GM21423 (cell line): ENCODE measurements at regions not wholly inside any gene's neighbourhood (a gene's known extent, or its start where the extent isn't known, plus 50 kb on each side); places are given as distances from the start of the nearest gene placed in this dataset.

Experiments used
- ATAC-seq: cut with Tn5 transposase; IDR thresholded peaks from one replicate; pipeline ENCODE4 v1.9.1; 2021; ENCODE audit warnings: mild to moderate bottlenecking, moderate library complexity; ENCODE audit not compliant: unreplicated experiment

DNA sequence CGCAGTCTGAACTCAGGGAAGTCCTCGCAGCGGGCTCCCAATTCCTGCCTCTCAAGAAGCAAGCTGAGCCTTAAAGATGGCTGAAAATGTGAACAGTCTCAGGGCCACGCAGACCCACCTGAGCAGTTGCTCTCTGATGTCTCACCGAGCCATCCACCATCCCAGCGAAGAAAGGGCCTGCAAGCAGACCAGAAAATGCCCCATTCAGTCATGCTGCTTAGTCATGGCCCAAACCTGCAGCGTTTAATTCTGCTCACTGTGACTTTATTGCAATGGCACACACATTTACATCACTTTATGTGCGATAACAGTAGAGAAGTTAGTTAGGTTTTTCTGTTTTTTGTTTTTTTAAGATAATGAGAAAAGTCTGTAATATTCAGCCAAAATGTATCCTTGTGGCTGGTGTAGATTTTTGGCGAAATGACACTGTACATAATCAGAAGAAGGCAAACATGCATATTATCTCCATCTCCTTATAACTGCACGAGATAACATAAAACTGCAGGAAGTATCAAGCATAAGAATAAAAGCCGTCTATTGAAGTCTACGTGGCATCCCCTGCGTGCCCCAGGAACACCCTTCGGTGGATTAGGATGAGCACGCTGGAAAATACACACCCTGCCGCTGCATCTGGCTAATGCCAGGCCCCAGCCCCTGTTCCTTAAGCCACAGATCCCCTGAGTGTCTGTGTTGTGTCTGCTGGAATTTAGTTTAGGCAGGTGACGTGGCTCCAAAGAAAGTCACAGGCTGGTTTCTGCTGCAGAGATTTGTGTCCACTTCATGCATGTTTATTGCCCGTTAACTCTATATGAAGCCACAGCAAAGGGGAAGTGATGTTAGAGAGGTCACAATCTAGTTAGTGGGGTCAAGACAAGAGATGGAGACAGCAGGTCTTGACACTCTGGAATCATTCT lies 119.8 kb upstream of the IRF2BP2 start:
- ATAC-seq: no peak

DNA sequence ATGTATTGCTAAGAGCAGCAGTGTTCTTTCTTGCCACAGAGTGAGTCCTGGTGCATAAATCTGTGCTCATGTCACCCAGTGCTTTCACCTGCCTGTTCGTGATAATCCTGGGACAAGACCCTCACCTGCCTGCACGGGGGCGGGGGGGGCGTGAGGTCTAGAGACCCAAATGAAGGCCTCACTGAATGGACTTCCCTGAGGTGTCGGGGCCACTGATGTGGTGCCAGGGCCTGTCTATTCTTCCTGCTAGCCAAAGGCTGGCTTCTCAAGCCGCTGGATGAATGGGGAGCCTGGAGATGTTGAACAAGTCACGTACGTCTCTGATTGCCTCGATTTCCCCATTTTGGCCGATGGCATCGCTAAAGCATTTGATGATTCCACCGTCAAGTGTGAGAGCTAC lies 118.8 kb upstream of the IRF2BP2 start:
- ATAC-seq: no peak

DNA sequence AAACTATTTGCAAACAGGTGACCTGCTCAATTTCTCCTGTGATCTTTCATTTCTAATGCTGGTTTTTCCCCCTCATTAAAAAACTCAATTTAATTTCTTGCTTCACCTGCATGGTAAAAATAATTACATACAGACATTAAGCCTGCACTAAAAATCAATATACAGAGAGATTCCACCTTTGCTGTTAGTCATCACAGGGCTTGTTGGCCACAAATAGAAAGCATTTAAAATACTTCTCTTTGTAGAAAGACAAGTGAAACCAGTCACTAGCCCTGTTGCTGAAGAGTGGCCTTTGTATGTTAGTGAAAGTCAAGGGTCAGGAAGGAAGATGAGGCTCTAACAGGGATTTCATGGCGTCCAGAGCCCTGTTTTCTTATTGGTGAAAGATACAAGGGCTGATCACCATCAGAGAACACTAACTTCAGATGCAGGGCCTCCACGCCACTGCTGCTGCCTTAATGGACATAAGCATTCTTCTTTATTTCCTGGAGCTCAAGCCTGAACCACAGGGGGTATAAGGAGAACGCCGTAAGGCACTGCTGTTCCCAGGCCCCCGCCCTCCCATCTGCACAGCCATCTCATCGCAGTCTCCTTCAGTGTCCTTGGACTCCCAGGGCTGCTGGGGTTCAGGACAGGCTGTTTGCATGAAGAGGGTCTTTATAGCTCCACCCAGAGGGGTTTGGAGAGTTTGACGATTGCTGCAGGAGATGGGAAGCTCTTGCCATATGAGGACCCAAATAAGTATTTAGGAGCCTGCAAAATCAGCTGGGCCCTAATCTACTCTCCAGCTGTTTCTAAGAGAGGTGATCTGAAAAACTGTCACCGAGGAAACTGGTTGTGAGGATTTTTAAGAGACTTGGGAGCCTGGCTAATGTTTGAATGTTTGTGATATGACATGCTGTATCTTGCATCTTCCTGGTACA lies 117.3 kb upstream of the IRF2BP2 start:
- ATAC-seq: no peak

DNA sequence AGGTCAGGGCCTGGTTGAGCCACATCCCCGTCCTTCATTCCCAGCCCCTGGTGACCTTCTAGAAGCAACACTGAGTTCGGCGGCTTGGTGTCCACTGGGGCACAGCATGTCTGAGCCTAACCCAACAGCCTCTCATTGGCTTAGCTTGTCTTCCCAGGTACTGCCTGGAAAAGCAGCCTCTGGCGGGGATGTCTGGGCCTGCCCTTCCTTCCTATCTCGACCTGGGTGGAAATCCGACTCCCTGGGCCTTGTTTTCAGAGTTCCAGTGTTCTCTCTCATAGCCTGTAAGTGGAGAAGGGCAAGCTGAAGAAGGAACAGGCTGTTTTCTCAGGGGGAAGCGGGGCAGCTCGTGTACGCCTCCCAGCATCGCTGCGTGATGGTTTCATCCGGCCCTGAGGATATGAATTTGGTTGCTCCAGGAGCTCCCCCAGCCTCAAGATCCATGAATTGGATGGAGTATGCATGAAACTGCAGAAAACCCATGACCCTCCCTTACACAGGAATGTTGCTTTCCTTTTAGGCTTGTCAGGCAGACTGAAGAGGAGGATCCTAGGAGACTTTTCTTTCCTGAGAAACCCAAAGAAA lies 116.5 kb upstream of the IRF2BP2 start:
- no peak for ATAC-seq

DNA sequence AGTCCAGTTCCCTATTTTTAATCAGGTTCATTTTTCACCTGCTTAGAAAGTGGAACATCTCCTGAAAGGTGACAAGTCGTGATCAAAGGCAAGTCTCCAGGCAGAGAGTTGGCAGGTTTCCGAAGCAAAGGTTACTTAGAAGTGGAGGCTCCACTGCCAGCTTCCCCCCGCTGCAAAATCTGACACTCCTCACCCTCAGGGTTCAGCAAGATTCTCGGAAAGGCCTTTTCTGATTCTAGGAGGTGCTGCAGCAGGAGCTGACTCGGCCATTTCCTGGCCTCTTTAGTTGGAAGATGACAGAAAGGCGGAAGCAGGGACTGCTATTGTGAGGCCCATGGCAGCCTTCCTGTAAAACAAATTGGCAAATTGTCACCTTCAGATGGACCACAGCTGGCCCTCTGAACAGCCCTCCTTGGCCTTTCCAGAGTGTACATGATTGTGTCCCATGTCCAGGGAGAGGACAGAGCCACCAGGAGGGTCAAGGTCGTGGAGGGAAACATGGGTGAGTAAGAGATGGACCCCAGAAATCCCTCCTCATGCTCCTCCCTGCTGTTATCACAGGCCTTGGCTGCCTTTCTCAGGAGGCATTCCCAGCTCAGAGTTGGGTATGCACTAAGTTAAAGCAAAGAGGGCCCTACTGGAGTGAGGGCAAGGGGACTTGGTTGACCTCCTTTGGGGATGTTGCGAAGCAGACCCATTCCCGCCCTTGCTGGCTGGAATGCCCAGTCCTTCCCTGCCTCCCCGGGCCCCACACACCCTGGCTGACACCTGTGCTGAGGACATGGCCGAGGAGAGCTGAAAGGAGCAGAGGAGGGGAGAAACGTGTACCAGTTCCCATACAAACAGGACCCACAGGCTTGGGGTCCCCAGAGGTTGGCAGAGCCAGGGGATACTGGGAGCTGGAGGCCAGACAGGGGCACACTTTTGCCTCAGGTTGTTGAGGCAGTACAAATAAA lies 115.5 kb upstream of the IRF2BP2 start:
- no peak for ATAC-seq

DNA sequence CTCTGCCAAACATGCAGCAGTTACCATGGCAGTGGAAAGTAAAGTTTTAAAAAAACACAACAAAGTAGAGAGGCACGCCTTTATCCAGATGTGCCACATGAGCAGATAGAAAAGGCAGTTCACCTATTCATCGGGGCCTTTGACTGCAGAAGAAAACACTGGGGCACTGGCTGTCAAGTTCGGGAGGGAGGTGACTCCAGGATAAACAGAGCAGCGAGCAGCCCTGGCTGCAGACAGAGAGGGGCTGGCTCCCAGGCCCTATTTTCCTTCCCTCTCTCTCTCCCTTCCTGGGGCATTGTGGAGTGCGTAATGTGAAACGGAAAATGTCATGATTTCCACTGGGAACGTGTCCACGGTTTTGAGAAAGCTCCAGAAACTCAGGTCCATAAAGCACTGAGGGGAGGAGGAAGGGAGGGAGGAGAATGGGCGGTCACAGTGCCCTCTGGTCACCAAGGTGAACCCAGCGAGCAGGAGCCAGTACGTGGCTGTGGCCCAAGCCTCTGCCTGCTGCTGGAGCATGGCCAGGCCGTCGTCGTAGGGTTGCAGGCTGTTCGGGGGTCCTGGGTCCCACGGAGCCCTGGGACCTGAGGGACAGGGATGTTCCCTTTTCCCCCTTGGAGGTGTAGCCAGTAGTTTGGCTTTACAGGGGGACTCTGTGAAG lies 114.7 kb upstream of the IRF2BP2 start:
- no peak for ATAC-seq

DNA sequence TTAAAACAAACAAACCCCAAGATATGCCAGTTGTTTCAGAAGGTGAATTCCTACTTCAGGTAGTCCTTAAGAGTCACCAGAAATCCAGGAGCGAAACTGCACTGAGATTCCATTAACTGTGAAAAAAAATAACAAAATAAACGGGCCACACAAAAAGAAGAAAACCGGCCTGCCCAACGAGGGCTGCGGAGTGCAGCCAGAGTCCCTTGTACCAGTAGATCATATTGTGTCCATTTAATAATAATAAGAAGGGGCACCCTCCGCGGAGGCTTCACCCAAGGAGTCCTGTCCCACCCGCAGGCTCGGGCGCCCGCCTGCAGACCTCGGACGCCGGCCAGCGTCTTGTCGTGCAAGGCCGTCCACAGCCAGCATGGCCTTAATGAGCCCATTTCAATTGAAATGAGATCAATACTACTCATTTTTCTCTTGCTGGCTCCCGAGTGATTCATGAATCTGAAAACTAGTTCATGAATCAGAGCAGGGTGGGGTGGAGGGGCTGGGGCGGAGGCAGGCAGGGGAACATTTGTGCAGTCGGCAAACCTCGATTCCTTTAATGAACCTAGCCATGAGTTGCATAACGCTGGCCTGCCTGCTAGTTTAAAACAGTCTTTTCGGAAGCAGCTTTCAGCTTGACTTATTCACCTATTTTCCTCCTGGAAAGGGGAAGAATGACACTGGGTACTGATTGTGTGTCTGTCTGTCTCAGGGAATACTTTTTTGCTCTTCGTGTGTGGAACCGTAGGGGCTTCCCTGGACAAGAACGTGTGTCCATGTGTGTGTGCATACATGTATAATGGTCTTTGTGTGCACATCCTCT lies 113.1 kb upstream of the IRF2BP2 start:
- ATAC-seq: no peak

DNA sequence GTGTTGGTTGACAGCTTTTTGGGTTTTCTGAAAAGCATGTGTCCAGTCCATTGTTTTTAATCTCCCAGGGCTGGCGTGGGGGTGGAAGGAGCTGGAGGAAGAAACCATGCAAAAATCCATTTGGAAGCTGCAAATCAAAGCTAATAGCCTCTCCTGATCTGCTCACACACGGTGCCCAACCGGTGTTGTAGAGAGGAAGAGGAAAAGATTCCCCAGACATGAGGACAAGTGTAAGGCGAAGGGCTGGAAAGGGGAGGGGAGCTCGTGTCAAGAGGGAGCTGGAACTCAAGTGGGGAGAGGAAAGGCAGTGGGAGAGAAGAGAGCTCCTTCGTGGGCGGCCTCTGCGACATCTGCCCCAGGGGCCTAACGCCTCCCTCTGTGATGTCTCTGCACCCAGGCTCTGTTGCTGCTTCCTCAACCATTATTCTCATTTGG lies 112.3 kb upstream of the IRF2BP2 start:
- no peak for ATAC-seq

DNA sequence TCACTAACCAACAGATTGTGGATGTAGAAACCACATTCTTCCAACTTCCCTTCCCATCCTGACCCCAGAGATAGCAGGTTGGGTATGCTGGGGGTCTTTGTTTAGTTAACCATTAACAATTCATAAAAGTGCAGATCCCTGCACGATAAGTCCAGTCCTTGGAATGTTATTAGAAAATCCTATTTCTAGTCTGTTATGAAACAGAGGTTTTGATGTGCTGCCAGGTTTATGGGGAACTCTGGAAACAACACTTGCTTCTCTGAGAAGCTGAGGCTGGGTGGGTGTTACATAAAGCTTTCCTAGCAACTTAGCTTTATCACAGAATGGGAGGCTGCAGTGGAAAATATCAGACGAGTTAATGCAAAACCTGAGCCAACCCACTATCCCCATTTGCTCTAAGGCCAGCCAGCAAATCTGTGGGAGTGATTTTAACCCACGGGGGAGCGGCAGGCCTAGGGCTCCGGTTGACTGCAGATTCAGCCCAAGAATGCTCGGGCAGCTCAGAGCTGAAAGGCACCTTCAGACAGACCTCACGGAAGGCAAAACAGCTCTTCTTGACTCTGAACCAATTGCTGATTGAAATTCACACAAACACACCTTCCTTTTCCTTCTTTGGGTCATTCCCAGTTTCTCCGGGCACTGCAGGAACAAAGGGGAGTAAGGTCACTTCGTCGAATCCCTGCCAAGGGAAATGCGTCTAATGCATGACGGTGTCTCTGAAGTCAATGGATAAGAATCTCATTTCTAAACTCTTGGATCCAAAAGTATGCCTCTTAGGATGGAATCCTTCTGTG lies 111.7 kb upstream of the IRF2BP2 start:
- no peak for ATAC-seq

DNA sequence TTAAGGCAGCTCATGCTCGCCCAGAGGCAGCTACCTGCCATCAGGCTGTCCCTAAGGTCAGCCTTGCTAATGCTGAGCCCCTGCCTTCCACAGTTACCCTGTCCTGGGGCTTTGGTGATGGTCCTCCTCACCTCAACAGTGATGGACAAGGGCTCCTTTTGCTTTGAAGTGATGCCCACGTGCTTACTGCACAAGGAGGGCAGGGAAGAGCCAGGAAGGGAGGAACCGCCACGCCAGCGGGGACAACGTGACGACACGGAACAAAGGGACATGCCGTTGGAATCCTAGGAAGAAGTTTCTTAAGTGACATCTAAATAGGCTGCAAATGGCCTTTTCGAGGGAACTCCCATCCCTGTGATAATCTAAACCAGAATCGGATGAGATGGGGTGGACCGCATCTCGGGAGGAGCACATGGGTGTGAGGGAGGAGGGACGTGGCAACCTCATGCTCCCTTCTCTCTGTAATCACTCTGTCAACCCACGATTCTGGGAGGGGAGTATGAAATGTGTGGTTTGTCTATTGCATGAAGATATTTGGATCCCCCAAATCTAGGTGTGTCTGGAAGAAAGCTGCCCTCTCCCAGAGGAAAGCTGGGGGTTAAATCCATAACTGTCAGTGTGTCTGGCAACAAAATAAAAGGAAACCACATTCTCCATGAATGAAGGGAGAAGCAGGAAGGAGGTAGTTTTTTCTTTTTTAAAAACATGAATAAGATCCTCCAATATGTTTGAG lies 110.9 kb upstream of the IRF2BP2 start:
- no peak for ATAC-seq

DNA sequence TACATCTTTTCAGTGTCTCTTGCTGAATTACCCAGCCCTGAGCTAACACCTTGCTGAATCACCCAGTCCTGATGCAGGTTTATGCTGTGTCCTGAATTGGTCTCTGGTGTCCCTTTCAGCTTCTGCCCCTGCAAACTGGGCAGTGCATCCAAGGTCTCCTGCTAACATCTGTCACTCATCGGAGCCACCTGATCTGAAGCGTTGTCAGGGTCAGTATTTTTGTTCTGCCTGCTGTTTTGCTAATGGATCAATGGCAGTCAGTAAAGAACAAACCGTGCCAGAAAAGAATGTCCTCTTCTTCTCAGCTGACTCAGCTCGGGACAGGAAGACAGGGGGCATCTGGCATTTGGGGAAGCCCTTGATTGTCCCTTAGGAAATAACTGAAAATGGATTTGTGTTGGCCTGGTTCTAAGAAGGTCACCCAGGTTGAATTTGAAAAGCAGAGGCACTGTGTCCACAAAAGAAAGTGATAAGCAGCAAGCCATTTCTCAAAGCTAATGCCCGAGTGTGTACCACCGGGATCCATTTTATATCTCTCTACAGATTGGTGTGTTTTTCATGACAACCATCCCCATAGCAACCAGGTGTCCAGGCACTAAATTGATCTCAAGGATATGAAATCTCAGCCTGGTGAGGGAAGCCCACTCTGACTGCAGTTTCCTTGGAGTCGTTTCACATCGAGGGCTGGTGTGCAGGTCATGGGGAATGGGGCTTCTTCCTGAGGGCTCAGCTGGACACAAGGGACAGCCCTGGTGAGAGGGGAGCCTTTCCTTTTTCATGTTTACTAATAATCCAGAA lies 109.7 kb upstream of the IRF2BP2 start:
- ATAC-seq: no peak

DNA sequence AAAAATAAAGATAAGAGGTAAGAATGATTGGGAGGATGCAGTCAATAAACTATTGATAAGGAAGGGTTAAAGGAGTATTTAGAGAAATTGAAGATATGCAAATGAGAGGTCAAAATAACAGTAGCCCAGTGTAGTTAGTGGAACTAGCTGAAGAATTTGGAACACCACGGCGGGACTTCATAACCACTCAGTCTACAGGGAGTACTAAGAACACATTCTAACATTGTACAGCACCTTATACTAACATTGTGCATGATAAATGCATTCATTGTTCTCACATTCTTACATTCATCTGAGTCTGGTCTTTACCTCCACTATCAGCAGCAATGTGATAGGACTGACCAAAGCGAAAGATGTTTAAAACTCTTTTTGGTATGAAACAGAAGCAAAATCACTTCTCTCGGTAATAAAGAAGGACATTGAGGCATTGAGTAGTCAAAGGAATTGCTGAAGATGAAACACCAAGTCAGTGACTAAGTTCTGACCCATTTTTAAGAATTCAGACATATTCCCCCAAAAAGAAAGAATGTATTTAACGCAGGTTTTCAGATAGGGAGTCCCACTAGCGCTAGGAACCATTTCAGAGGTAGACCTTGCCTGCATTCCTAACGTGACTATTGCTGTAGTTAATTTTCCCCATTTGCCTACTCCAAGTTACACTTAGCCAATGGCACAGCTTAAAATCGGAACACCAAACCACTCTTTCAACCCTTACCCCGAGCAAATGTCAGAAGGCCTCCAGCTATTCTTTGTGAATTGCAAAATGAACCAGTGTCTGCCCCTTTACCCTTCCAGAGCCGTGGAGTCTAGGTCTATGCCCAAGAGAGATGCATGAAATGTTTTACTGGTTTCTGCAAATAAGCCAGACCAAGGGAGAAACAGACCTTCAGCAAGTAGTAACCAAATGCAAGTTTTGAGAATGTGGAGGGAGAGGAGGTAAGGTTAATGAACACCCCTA lies 108.8 kb upstream of the IRF2BP2 start:
- no peak for ATAC-seq

DNA sequence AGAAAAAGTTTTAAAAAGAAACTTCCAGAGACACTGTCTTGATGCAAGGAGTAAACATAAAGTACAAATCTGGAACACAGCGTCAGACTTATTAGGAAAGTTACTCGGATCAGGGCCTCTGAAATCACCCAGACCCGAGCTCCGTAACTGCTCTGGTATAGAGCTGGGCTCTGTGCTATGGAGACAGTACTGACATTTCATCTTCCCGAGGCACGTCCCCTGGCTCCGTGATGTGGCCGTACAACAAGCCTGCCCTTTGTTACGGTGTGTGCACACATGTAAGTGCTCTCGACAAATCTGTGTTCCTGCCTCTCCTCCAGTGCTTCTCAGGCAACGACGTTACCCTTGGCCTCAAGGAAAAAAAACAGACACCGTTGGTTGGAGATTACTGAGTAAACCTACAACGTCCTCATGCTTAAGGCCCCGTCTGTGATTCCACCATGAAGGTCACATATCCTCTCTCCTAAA lies 107.0 kb upstream of the IRF2BP2 start:
- ATAC-seq: no peak

DNA sequence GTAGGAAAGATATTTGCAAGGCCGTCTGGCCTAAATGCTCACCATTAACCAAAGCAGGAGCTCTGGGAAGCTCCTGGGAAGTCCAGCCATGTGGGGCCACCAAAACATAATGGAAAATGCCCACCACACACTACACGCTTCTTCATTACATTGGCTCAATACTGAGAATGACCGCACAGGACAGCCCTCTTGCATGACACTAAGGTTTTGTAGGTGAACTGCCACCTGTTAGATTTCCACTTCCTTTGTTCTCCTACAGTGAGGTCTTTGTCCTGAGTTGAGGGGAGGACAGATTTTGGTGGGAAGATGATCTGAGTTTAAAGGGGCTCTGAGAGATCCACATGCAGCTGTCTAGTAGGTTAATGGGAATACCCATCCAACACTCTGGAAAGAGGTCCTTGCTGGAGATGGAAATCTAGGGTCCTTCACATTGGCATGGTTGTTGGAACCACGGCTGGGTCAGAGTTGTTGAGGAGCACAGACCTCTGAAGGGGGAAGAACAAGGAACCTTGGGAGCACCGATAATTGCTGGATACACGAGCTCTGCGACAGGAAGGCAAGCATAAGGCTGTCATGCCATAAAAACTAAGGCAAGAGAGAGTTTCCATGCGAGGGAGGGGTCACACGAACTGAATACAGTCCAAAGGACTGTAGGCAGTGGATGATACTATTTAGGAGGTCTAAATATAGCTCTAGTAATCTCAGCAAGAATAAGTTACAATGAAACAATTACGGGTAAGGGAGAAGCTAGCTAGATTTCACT lies 105.5 kb upstream of the IRF2BP2 start:
- ATAC-seq: no peak

DNA sequence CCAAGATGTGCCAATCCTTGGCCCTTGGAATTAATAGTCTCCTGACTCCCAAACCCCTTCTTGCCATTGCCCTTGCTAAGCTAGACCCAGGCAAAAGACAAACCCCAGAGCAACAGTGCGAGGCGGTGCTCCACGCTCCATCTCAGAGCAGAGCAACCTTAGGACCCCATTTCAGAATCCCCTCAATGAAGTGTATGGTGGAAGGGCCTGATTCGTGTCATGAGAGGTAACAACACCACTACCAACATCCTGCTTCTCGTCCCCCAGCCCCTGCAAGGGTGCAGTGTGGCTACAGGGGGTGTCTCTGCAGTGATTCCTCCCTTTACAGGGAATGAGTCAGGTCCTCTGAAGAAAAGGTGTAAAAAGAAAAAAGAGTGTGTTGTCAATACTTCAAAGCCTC lies 103.9 kb upstream of the IRF2BP2 start:
- ATAC-seq: no peak
